ENCODE measurements at regions not wholly inside any gene's neighbourhood (a gene's known extent, or its start where the extent isn't known, plus 50 kb on each side); places are given as distances from the start of the nearest gene placed in this dataset.

GRCh38 chr9:8206720-8207119 is 407.1 kb upstream of the DMAC1 start:
- Histone ChIP-seq H3K9me3 (replicated peaks in 1 of 2; ENCODE audit: control insufficient read depth in 1 of 2, insufficient read depth in 1 of 2, low read length in 2 of 2) (no peaks in the 10 kb centered on the region), H3K27ac (ENCODE audit: low read depth in 1 of 2, low read length in 2 of 2) (no peak overlapping the region), H3K79me2 (ENCODE audit: insufficient read depth, low read length) (no peaks in the 10 kb centered on the region), H3K36me3 (replicated peaks in 1 of 2; ENCODE audit: control insufficient read depth in 1 of 2, insufficient read depth in 2 of 2, low read length in 2 of 2) (no peaks in the 10 kb centered on the region), H3K4me1 (ENCODE audit: control insufficient read depth in 1 of 2, insufficient read depth in 2 of 2, low read length in 2 of 2) (peaks cover 15 to 16% of the 10 kb centered on the region in 2 donors), H3K9ac (ENCODE audit: insufficient read depth, low read length, poor library complexity, severe bottlenecking) (no peak overlapping the region), H4K20me1 (ENCODE audit: insufficient read depth, low read length) (no peaks in the 10 kb centered on the region), H3K4me2 (replicated peaks; ENCODE audit: extremely low read depth, low read length, poor library complexity, severe bottlenecking) (no peak overlapping the region), H2AFZ (ENCODE audit: insufficient read depth, low read depth, low read length, poor library complexity, severe bottlenecking) (no peak overlapping the region), H3K27me3 (ENCODE audit: control insufficient read depth in 2 of 2, insufficient read depth in 2 of 2, low read length in 2 of 2) (no peaks in the 10 kb centered on the region), H3K4me3 (replicated peaks in 1 of 3; ENCODE audit: low read depth in 2 of 3, low read length in 3 of 3) (no peak overlapping the region)
- intact Hi-C loops (cut with micrococcal nuclease), result no loop called here
- Mint-ChIP-seq H3K27ac (no peak overlapping the region), H3K27me3 (ENCODE audit: low read depth in 3 of 3) (peaks cover 0 to 2% (median 0%) of the 10 kb centered on the region in 3 donors), H3K36me3 (no peaks in the 10 kb centered on the region), H3K4me3 (no peak overlapping the region), H3K9me3 (peaks cover 0 to 7% (median 4%) of the 10 kb centered on the region in 7 donors), H3K4me1 (peaks cover 18% of the 10 kb centered on the region)
- DNase-seq, result no peak
- WGBS (ENCODE audit: insufficient coverage), result no CpG with 5 or more reads among the region's 2 CpGs
- TF ChIP-seq CTCF (IDR thresholded peaks at IDR 0.05), result no peak

- Histone ChIP-seq H3K27me3 (ENCODE audit: control insufficient read depth in 2 of 2, insufficient read depth in 2 of 2, low read length in 2 of 2) (no peaks in the 10 kb centered on the region), H3K9ac (ENCODE audit: insufficient read depth, low read length, poor library complexity, severe bottlenecking) (no peak overlapping the region), H3K79me2 (ENCODE audit: insufficient read depth, low read length) (no peaks in the 10 kb centered on the region), H3K27ac (ENCODE audit: low read depth in 1 of 2, low read length in 2 of 2) (no peak overlapping the region), H4K20me1 (ENCODE audit: insufficient read depth, low read length) (no peaks in the 10 kb centered on the region), H3K9me3 (replicated peaks in 1 of 2; ENCODE audit: control insufficient read depth in 1 of 2, insufficient read depth in 1 of 2, low read length in 2 of 2) (no peaks in the 10 kb centered on the region), H3K4me1 (ENCODE audit: control insufficient read depth in 1 of 2, insufficient read depth in 2 of 2, low read length in 2 of 2) (peaks cover 15 to 16% of the 10 kb centered on the region in 2 donors), H3K4me3 (replicated peaks in 1 of 3; ENCODE audit: low read depth in 2 of 3, low read length in 3 of 3) (no peak overlapping the region), H3K36me3 (replicated peaks in 1 of 2; ENCODE audit: control insufficient read depth in 1 of 2, insufficient read depth in 2 of 2, low read length in 2 of 2) (no peaks in the 10 kb centered on the region), H3K4me2 (replicated peaks; ENCODE audit: extremely low read depth, low read length, poor library complexity, severe bottlenecking) (no peak overlapping the region), H2AFZ (ENCODE audit: insufficient read depth, low read depth, low read length, poor library complexity, severe bottlenecking) (no peak overlapping the region)
- intact Hi-C loops (cut with micrococcal nuclease), result no loop called here
- Mint-ChIP-seq H3K27me3 (ENCODE audit: low read depth in 3 of 3) (peaks cover 0 to 2% (median 0%) of the 10 kb centered on the region in 3 donors), H3K4me1 (peaks cover 18% of the 10 kb centered on the region), H3K9me3 (peaks cover 0 to 7% (median 4%) of the 10 kb centered on the region in 7 donors), H3K27ac (no peak overlapping the region), H3K36me3 (no peaks in the 10 kb centered on the region), H3K4me3 (no peak overlapping the region)
- DNase-seq, result no peak
- no peak for TF ChIP-seq CTCF (IDR thresholded peaks at IDR 0.05)
Observed at GRCh38 chr9:8205576-8205975, 406.0 kb upstream of the DMAC1 start.
